Sigmoid colon (tissue), 6 donors: ENCODE measurements at regions not wholly inside any gene's neighbourhood (a gene's known extent, or its start where the extent isn't known, plus 50 kb on each side); places are given as distances from the start of the nearest gene placed in this dataset.

Source experiments
- DNase-seq: peaks from one replicate; pipeline ENCODE4 v3.0.0-alpha.2; 2019
- H3K27ac ChIP-seq, 4 donors: fragments of 200-600 bp; sonication (generic); one replicate each; pipeline ENCODE4 v1.5.1; 2016 to 2019; ENCODE audit warnings: mild to moderate bottlenecking in 1 of 4
- H3K27me3 ChIP-seq, 3 donors: fragments of 200-600 bp; sonication (generic); one replicate each; pipeline ENCODE4 v1.5.1; 2019; ENCODE audit warnings: mild to moderate bottlenecking in 1 of 3
- H3K36me3 ChIP-seq, 4 donors: fragments of 200-600 bp; sonication (generic); one replicate each; pipeline ENCODE4 v1.5.1; 2016 to 2019
- H3K4me1 ChIP-seq, 4 donors: fragments of 200-600 bp; sonication (generic); one replicate each; pipeline ENCODE4 v1.5.1; 2017 to 2019
- H3K4me3 ChIP-seq, 4 donors: fragments of 200-600 bp; sonication (generic); one replicate each; pipeline ENCODE4 v1.5.1; 2017 to 2019; ENCODE audit warnings: mild to moderate bottlenecking in 2 of 4, moderate library complexity in 1 of 4
- H3K9me3 ChIP-seq, 4 donors: fragments of 200-600 bp in 3 of 4; sonication (generic) in 3 of 4; one replicate each; pipeline versions ENCODE4 v1.5.1 to v1.6.1; 2013 to 2019
- CTCF ChIP-seq, 4 experiments: fragments of 450-650 bp in 3 of 4; fragments of 200-600 bp in 1 of 4; IDR thresholded peaks; one replicate each; pipeline ENCODE4 v1.5.1; 2016 to 2019; ENCODE audit warnings: antibody characterized with exemption in 4 of 4, mild to moderate bottlenecking in 3 of 4, moderate library complexity in 2 of 4
- EP300 ChIP-seq, 4 donors: sonication (generic); formaldehyde crosslinking; IDR thresholded peaks; one replicate each; pipeline ENCODE4 v1.6.1; 2017; ENCODE audit warnings: antibody characterized with exemption in 4 of 4
- POLR2A ChIP-seq, 2 donors: fragments of 450-650 bp; IDR thresholded peaks; one replicate each; pipeline ENCODE4 v1.6.1; 2016; ENCODE audit warnings: antibody characterized with exemption in 2 of 2, mild to moderate bottlenecking in 2 of 2, moderate library complexity in 2 of 2
- POLR2AphosphoS5 ChIP-seq, 4 donors: sonication (generic); formaldehyde crosslinking; IDR thresholded peaks; one replicate each; pipeline ENCODE4 v1.6.1; 2017; ENCODE audit warnings: antibody characterized with exemption in 4 of 4
- WGBS, 2 donors: extraction: QIAGEN DNeasy Blood & Tissue Kit; methylation state at CpG; one replicate each; pipeline ENCODE4 v1.1.7; 2013; 5-methylcytosine and 5-hydroxymethylcytosine counted together
- intact Hi-C: fragments of 100-400 bp; cut with DNase I; formaldehyde crosslinking; loops from one replicate; pipeline ENCODE4 v1.15.1; 2023
- donor health status: healthy with polysubstance abuse.
- donor health status: healthy.

GRCh38 chrX:13469963-13470684 lies 99.3 kb upstream of the EGFL6 start:
- WGBS, 2 donors, result 69 to 75% methylated on average over 4 of the region's 4 CpGs
- intact Hi-C loops, result no loop called here
- no peak for TF ChIP-seq CTCF (IDR thresholded peaks at IDR 0.05)
- peak in 1 of 4 donors; percentile 40 for TF ChIP-seq POLR2AphosphoS5 (IDR thresholded peaks at IDR 0.05)
- DNase-seq, result no peak
- H3K9me3 ChIP-seq, result no peaks in the 10 kb centered on the region
- H3K27ac ChIP-seq, result no peak overlapping the region
- H3K36me3 ChIP-seq, result no peaks in the 10 kb centered on the region
- no peak overlapping the region for H3K4me3 ChIP-seq
- H3K27me3 ChIP-seq, result no peaks in the 10 kb centered on the region
- H3K4me1 ChIP-seq, result peaks cover 0 to 22% (median 2%) of the 10 kb centered on the region in 4 donors

- intact Hi-C loops, result no loop called here
- no peak overlapping the region for H3K4me3 ChIP-seq
- TF ChIP-seq CTCF (IDR thresholded peaks at IDR 0.05) (no peak), POLR2AphosphoS5 (IDR thresholded peaks at IDR 0.05) (no peak), EP300 (IDR thresholded peaks at IDR 0.05) (no peak), POLR2A (IDR thresholded peaks at IDR 0.05) (no peak)
- WGBS, 2 donors, result 97 to 98% methylated on average over 4 of the region's 4 CpGs
- H3K27me3 ChIP-seq, result no peaks in the 10 kb centered on the region
- peak overlapping the region in 1 of 4 donors; percentile 39 for H3K27ac ChIP-seq
- peaks cover 0 to 17% (median 0%) of the 10 kb centered on the region in 4 donors for H3K4me1 ChIP-seq
- no peak for DNase-seq
- H3K36me3 ChIP-seq, result no peaks in the 10 kb centered on the region
- H3K9me3 ChIP-seq, result no peaks in the 10 kb centered on the region
Observed at GRCh38 chrX:13468096-13468495, 101.3 kb upstream of the EGFL6 start.

GRCh38 chrX:13467243-13467642 lies 102.2 kb upstream of the EGFL6 start:
- TF ChIP-seq POLR2AphosphoS5 (IDR thresholded peaks at IDR 0.05) (no peak), CTCF (IDR thresholded peaks at IDR 0.05) (no peak), POLR2A (IDR thresholded peaks at IDR 0.05) (no peak), EP300 (IDR thresholded peaks at IDR 0.05) (no peak)
- Histone ChIP-seq H3K4me1 (peaks cover 0 to 15% (median 0%) of the 10 kb centered on the region in 4 donors), H3K9me3 (no peaks in the 10 kb centered on the region), H3K4me3 (no peak overlapping the region), H3K27ac (peak overlapping the region in 3 of 4 donors; percentile 19 to 39 (median 19)), H3K36me3 (no peaks in the 10 kb centered on the region), H3K27me3 (no peaks in the 10 kb centered on the region)
- DNase-seq, result no peak
- intact Hi-C loops, result no loop called here
- whole genome bisulfite sequencing, 2 donors, result 68 to 95% methylated on average over 1 of the region's 1 CpG

GRCh38 chrX:13464599-13465275 lies 104.7 kb upstream of the EGFL6 start:
- no peak overlapping the region for H3K4me3 ChIP-seq
- peaks cover 0 to 15% (median 0%) of the 10 kb centered on the region in 4 donors for H3K4me1 ChIP-seq
- H3K27me3 ChIP-seq, result no peaks in the 10 kb centered on the region
- TF ChIP-seq EP300 (IDR thresholded peaks at IDR 0.05) (no peak), POLR2A (IDR thresholded peaks at IDR 0.05) (no peak), CTCF (IDR thresholded peaks at IDR 0.05) (no peak), POLR2AphosphoS5 (IDR thresholded peaks at IDR 0.05) (no peak)
- intact Hi-C loops, result no loop called here
- DNase-seq, result no peak
- no peak overlapping the region for H3K27ac ChIP-seq
- no peaks in the 10 kb centered on the region for H3K9me3 ChIP-seq
- no peaks in the 10 kb centered on the region for H3K36me3 ChIP-seq
- WGBS, 2 donors, result 95 to 98% methylated on average over 1 of the region's 1 CpG
